ENCODE measurements at regions not wholly inside any gene's neighbourhood (a gene's known extent, or its start where the extent isn't known, plus 50 kb on each side); places are given as distances from the start of the nearest gene placed in this dataset.

- TF ChIP-seq, protein P1, sequence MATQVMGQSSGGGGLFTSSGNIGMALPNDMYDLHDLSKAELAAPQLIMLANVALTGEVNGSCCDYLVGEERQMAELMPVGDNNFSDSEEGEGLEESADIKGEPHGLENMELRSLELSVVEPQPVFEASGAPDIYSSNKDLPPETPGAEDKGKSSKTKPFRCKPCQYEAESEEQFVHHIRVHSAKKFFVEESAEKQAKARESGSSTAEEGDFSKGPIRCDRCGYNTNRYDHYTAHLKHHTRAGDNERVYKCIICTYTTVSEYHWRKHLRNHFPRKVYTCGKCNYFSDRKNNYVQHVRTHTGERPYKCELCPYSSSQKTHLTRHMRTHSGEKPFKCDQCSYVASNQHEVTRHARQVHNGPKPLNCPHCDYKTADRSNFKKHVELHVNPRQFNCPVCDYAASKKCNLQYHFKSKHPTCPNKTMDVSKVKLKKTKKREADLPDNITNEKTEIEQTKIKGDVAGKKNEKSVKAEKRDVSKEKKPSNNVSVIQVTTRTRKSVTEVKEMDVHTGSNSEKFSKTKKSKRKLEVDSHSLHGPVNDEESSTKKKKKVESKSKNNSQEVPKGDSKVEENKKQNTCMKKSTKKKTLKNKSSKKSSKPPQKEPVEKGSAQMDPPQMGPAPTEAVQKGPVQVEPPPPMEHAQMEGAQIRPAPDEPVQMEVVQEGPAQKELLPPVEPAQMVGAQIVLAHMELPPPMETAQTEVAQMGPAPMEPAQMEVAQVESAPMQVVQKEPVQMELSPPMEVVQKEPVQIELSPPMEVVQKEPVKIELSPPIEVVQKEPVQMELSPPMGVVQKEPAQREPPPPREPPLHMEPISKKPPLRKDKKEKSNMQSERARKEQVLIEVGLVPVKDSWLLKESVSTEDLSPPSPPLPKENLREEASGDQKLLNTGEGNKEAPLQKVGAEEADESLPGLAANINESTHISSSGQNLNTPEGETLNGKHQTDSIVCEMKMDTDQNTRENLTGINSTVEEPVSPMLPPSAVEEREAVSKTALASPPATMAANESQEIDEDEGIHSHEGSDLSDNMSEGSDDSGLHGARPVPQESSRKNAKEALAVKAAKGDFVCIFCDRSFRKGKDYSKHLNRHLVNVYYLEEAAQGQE (IDR thresholded peaks at IDR 0.05; ENCODE audit: borderline replicate concordance), result no peak
- TF ChIP-seq, protein P2, sequence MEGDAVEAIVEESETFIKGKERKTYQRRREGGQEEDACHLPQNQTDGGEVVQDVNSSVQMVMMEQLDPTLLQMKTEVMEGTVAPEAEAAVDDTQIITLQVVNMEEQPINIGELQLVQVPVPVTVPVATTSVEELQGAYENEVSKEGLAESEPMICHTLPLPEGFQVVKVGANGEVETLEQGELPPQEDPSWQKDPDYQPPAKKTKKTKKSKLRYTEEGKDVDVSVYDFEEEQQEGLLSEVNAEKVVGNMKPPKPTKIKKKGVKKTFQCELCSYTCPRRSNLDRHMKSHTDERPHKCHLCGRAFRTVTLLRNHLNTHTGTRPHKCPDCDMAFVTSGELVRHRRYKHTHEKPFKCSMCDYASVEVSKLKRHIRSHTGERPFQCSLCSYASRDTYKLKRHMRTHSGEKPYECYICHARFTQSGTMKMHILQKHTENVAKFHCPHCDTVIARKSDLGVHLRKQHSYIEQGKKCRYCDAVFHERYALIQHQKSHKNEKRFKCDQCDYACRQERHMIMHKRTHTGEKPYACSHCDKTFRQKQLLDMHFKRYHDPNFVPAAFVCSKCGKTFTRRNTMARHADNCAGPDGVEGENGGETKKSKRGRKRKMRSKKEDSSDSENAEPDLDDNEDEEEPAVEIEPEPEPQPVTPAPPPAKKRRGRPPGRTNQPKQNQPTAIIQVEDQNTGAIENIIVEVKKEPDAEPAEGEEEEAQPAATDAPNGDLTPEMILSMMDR (IDR thresholded peaks at IDR 0.05; ENCODE audit: poor library complexity, severe bottlenecking), result no peak
- TF ChIP-seq EZH2 (IDR thresholded peaks at IDR 0.05; ENCODE audit: borderline replicate concordance, insufficient read depth, low read length, poor library complexity, severe bottlenecking) (no peak), EP300 (conservative IDR thresholded peaks at IDR 0.05; ENCODE audit: poor library complexity, severe bottlenecking) (no peak), TAF1 (IDR thresholded peaks at IDR 0.05; ENCODE audit: low read depth) (no peak), POLR2AphosphoS5 (IDR thresholded peaks at IDR 0.05) (no peak)
These were observed 114.9 kb downstream of the FANCF start for GRCh38 chr11:22510741-22511140.

Data from neural cell (in vitro differentiated cells).